ENCODE measurements at regions not wholly inside any gene's neighbourhood (a gene's known extent, or its start where the extent isn't known, plus 50 kb on each side); places are given as distances from the start of the nearest gene placed in this dataset.

DNA sequence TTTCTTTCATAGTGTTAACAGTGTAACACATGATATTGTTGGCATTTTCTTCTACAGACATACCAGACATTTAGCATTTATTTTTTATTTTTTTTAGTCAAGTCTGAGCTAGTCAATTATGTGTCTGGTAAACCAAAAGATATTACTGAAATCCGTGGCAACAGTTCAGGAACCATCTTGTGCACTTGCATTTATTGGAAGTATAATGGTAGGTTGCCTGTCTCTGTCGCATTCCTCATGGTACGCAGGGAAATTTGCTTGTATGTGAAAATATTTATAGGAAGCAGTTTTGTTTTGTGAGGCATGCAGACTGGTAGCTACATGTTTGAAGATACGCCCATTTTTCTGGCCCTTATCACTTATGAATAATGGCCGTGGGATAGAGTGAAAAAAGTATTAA lies 186.1 kb upstream of the SLC38A2 start:
- intact Hi-C loops (cut with micrococcal nuclease; ENCODE audit: unreplicated experiment): no loop called here
- no peaks in the 10 kb centered on the region for H3K36me3 ChIP-seq (ENCODE audit: control insufficient read depth, insufficient read depth, low read length)
- Mint-ChIP-seq H3K4me3 (ENCODE audit: unreplicated experiment) (no peak overlapping the region), H3K27me3 (ENCODE audit: insufficient read depth, unreplicated experiment) (no peaks in the 10 kb centered on the region), H3K9me3 (ENCODE audit: unreplicated experiment) (peaks cover 10% of the 10 kb centered on the region), H3K27ac (ENCODE audit: unreplicated experiment) (no peak overlapping the region), H3K4me1 (ENCODE audit: low read depth, unreplicated experiment) (peaks cover 8% of the 10 kb centered on the region), H3K36me3 (ENCODE audit: insufficient read depth, unreplicated experiment) (peaks cover 7% of the 10 kb centered on the region)
- POLR2A ChIA-PET: no interaction called here
- DNase-seq: no peak
- TF ChIP-seq, protein P1, sequence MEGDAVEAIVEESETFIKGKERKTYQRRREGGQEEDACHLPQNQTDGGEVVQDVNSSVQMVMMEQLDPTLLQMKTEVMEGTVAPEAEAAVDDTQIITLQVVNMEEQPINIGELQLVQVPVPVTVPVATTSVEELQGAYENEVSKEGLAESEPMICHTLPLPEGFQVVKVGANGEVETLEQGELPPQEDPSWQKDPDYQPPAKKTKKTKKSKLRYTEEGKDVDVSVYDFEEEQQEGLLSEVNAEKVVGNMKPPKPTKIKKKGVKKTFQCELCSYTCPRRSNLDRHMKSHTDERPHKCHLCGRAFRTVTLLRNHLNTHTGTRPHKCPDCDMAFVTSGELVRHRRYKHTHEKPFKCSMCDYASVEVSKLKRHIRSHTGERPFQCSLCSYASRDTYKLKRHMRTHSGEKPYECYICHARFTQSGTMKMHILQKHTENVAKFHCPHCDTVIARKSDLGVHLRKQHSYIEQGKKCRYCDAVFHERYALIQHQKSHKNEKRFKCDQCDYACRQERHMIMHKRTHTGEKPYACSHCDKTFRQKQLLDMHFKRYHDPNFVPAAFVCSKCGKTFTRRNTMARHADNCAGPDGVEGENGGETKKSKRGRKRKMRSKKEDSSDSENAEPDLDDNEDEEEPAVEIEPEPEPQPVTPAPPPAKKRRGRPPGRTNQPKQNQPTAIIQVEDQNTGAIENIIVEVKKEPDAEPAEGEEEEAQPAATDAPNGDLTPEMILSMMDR (IDR thresholded peaks at IDR 0.05; ENCODE audit: insufficient read depth in 1 of 2, low read depth in 1 of 2, low read length in 1 of 2, severe bottlenecking in 1 of 2, unreplicated experiment in 1 of 2): no peak
- CTCF ChIA-PET: no interaction called here
- H3K4me3 ChIP-seq (ENCODE audit: low read depth, low read length): no peak overlapping the region
- no peaks in the 10 kb centered on the region for H3K27me3 ChIP-seq (replicated peaks; ENCODE audit: control insufficient read depth, insufficient read depth, low read length)
- H3K9me3 ChIP-seq: peaks cover under 1% of the 10 kb centered on the region; the same call in 1 of the 2 replicates
- H3K4me1 ChIP-seq: peaks cover 21% of the 10 kb centered on the region
- BruUV-seq (replicated peaks): no TSS peak

DNA sequence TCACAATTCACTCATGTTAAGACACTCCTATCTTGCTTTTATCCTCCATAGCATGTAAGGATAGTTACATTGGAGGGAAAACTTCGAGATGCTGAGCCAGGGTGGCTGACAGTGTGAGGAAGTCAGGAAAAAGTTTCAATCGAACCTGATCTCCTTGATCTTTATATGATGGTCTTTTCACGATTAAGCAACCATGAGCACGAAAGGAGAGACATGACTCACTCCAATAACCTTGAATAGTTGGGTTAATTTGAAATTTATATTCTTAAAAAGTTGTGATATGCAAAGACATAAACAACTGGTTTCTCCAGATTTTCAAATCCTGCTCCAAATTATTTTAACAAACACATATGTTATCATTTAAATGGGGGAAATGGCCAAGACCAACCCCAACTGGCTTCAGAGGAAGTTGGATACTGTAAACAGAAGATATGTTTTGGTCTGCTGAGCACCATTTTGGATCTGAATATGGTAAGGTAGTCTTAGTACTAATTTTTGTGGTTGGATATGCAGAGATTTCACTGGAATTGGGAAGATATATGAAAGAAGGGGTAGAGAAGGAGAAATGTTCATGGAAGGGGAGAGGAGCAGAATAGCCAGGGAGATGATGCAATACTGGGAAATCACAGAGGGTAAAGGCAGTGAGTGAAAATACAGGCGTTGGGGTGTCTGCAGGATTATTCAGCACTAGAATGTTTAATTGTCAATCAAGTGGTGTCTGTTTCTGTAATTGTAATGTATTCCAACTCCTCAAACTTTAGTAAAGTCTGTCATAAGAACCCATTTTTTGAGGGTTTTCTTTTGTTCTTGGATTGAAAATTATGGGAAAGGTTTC lies 185.2 kb upstream of the SLC38A2 start:
- peaks cover 7% of the 10 kb centered on the region for H3K36me3 Mint-ChIP-seq (ENCODE audit: insufficient read depth, unreplicated experiment)
- H3K27ac Mint-ChIP-seq (ENCODE audit: unreplicated experiment): no peak overlapping the region
- TF ChIP-seq, protein P1 (IDR thresholded peaks at IDR 0.05; ENCODE audit: insufficient read depth in 1 of 2, low read depth in 1 of 2, low read length in 1 of 2, severe bottlenecking in 1 of 2, unreplicated experiment in 1 of 2): no peak
- H3K9me3 ChIP-seq: no peaks in the 10 kb centered on the region
- H3K4me3 ChIP-seq (ENCODE audit: low read depth, low read length): no peak overlapping the region
- ChIA-PET CTCF (no interaction called here), POLR2A (no interaction called here)
- H3K27me3 ChIP-seq (replicated peaks; ENCODE audit: control insufficient read depth, insufficient read depth, low read length): no peaks in the 10 kb centered on the region
- peaks cover 19% of the 10 kb centered on the region for H3K4me1 ChIP-seq
- H3K27me3 Mint-ChIP-seq (ENCODE audit: insufficient read depth, unreplicated experiment): no peaks in the 10 kb centered on the region
- BruUV-seq (replicated peaks): no TSS peak
- no peaks in the 10 kb centered on the region for H3K36me3 ChIP-seq (ENCODE audit: control insufficient read depth, insufficient read depth, low read length)
- no peak for DNase-seq
- no peak overlapping the region for H3K4me3 Mint-ChIP-seq (ENCODE audit: unreplicated experiment)
- H3K9me3 Mint-ChIP-seq (ENCODE audit: unreplicated experiment): peaks cover 10% of the 10 kb centered on the region
- peaks cover 8% of the 10 kb centered on the region for H3K4me1 Mint-ChIP-seq (ENCODE audit: low read depth, unreplicated experiment)
- intact Hi-C loops (cut with micrococcal nuclease; ENCODE audit: unreplicated experiment): no loop called here

DNA sequence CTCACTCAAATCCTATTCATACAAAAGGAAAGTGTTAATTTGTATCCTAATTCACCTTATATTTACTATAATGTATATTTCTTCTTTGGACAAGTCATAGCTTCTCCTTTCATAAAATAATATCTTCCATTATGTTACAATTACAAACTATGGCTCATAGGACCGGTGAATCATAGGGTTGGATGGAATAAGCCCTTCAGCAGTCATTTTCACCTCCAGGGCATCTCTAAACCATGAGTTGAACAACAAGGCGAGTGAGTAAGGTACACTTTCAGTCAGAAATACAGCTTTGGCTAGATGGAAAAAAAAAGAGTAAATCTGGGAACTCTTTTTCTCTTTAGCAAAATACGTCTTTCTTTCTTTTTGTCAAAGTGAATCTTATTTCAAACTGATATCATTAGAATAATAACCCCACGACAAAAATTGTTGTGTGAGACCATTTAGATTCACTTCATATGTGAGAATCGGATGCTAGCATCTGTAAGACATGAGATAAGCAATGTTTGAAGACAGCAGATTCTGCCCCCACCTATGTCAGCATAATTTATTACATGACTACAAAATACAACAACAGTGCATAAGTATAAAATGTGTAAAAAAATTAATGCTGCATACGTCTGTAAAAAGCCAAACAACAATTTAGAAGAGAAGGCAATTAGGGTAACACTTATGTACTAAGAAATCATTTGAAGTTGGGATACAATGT lies 184.4 kb upstream of the SLC38A2 start:
- no peaks in the 10 kb centered on the region for H3K4me1 Mint-ChIP-seq (ENCODE audit: low read depth, unreplicated experiment)
- H3K27ac Mint-ChIP-seq (ENCODE audit: unreplicated experiment): no peak overlapping the region
- H3K27me3 Mint-ChIP-seq (ENCODE audit: insufficient read depth, unreplicated experiment): no peaks in the 10 kb centered on the region
- H3K9me3 Mint-ChIP-seq (ENCODE audit: unreplicated experiment): peaks cover 10% of the 10 kb centered on the region
- TF ChIP-seq, protein P1 (IDR thresholded peaks at IDR 0.05; ENCODE audit: insufficient read depth in 1 of 2, low read depth in 1 of 2, low read length in 1 of 2, severe bottlenecking in 1 of 2, unreplicated experiment in 1 of 2): no peak
- POLR2A ChIA-PET: no interaction called here
- no peak overlapping the region for H3K4me3 Mint-ChIP-seq (ENCODE audit: unreplicated experiment)
- Histone ChIP-seq H3K4me3 (ENCODE audit: low read depth, low read length) (no peak overlapping the region), H3K27me3 (replicated peaks; ENCODE audit: control insufficient read depth, insufficient read depth, low read length) (no peaks in the 10 kb centered on the region), H3K9me3 (no peaks in the 10 kb centered on the region), H3K4me1 (peaks cover 12% of the 10 kb centered on the region), H3K36me3 (ENCODE audit: control insufficient read depth, insufficient read depth, low read length) (no peaks in the 10 kb centered on the region)
- no peak for DNase-seq
- H3K36me3 Mint-ChIP-seq (ENCODE audit: insufficient read depth, unreplicated experiment): no peaks in the 10 kb centered on the region
- CTCF ChIA-PET: no interaction called here
- BruUV-seq (replicated peaks): no TSS peak
- intact Hi-C loops (cut with micrococcal nuclease; ENCODE audit: unreplicated experiment): no loop called here
